Vagina (tissue), 2 donors: ENCODE measurements at regions not wholly inside any gene's neighbourhood (a gene's known extent, or its start where the extent isn't known, plus 50 kb on each side); places are given as distances from the start of the nearest gene placed in this dataset.

Experiments
- DNase-seq, 2 donors: peaks; one replicate each; pipeline ENCODE4 v3.0.0-alpha.2; 2017; ENCODE audit errors: extremely low spot score in 2 of 2
- H3K27ac ChIP-seq: fragments of 200-600 bp; sonication (generic); one replicate; pipeline ENCODE4 v1.5.1; 2019
- H3K27me3 ChIP-seq: fragments of 200-600 bp; sonication (generic); one replicate; pipeline ENCODE4 v1.5.1; 2019
- H3K36me3 ChIP-seq, 2 donors: fragments of 200-600 bp; sonication (generic); one replicate each; pipeline ENCODE4 v1.5.1; 2017 to 2019
- H3K4me1 ChIP-seq: fragments of 200-600 bp; sonication (generic); one replicate; pipeline ENCODE4 v1.5.1; 2019
- H3K4me3 ChIP-seq, 2 donors: fragments of 200-600 bp; sonication (generic); 1 replicate in 1 of 2; 2 replicates in 1 of 2; pipeline ENCODE4 v1.5.1; 2016 to 2019
- H3K9me3 ChIP-seq: fragments of 200-600 bp; sonication (generic); one replicate; pipeline ENCODE4 v1.5.1; 2019
- CTCF ChIP-seq, 3 experiments: fragments of 450-650 bp in 2 of 3; fragments of 200-600 bp in 1 of 3; sonication (generic) in 1 of 3; IDR thresholded peaks; one replicate each; pipeline ENCODE4 v1.5.1; 2017 to 2019; ENCODE audit warnings: antibody characterized with exemption in 3 of 3, mild to moderate bottlenecking in 2 of 3, moderate library complexity in 2 of 3
- POLR2A ChIP-seq, 2 donors: fragments of 450-650 bp; IDR thresholded peaks; one replicate each; pipeline ENCODE4 v1.6.1; 2017; ENCODE audit warnings: antibody characterized with exemption in 2 of 2, mild to moderate bottlenecking in 2 of 2, moderate library complexity in 2 of 2
- POLR2AphosphoS5 ChIP-seq, 2 donors: sonication (generic); formaldehyde crosslinking; IDR thresholded peaks; one replicate each; pipeline ENCODE4 v1.9.0; 2017; ENCODE audit warnings: antibody characterized with exemption in 2 of 2, mild to moderate bottlenecking in 2 of 2, low read depth in 1 of 2; ENCODE audit not compliant: insufficient read depth in 1 of 2
- intact Hi-C: fragments of 100-400 bp; cut with DNase I; formaldehyde crosslinking; loops from one replicate; pipeline ENCODE4 v1.15.1; 2023

GRCh38 chr10:131845505-131846239 is 55.1 kb upstream of the PPP2R2D start:
- Histone ChIP-seq H3K4me3 (no peak overlapping the region), H3K9me3 (no peaks in the 10 kb centered on the region), H3K4me1 (no peaks in the 10 kb centered on the region), H3K27ac (no peak overlapping the region), H3K27me3 (no peaks in the 10 kb centered on the region), H3K36me3 (no peaks in the 10 kb centered on the region)
- TF ChIP-seq CTCF (IDR thresholded peaks at IDR 0.05) (no peak), POLR2A (IDR thresholded peaks at IDR 0.05) (no peak), POLR2AphosphoS5 (IDR thresholded peaks at IDR 0.05; ENCODE audit: insufficient read depth in 1 of 2, low read depth in 1 of 2) (no peak)
- intact Hi-C loops, result no loop called here
- DNase-seq, result no peak

- H3K4me1 ChIP-seq, result no peaks in the 10 kb centered on the region
- H3K27me3 ChIP-seq, result no peaks in the 10 kb centered on the region
- intact Hi-C loops, result no loop called here
- H3K36me3 ChIP-seq, result no peaks in the 10 kb centered on the region
- no peak overlapping the region for H3K27ac ChIP-seq
- H3K9me3 ChIP-seq, result no peaks in the 10 kb centered on the region
- no peak for DNase-seq
- H3K4me3 ChIP-seq, result no peak overlapping the region
- TF ChIP-seq CTCF (IDR thresholded peaks at IDR 0.05), result no peak
- TF ChIP-seq POLR2AphosphoS5 (IDR thresholded peaks at IDR 0.05; ENCODE audit: insufficient read depth in 1 of 2, low read depth in 1 of 2), result no peak
- no peak for TF ChIP-seq POLR2A (IDR thresholded peaks at IDR 0.05)
Measured at GRCh38 chr10:131846240-131847101, 54.3 kb upstream of the PPP2R2D start.

- no peaks in the 10 kb centered on the region for H3K36me3 ChIP-seq
- no peak for DNase-seq
Measured at GRCh38 chr10:131847241-131847783, 53.5 kb upstream of the PPP2R2D start.

GRCh38 chr10:131848296-131848695 is 52.5 kb upstream of the PPP2R2D start:
- Histone ChIP-seq H3K36me3 (no peaks in the 10 kb centered on the region), H3K27me3 (no peaks in the 10 kb centered on the region), H3K27ac (no peak overlapping the region), H3K4me3 (no peak overlapping the region), H3K4me1 (no peaks in the 10 kb centered on the region), H3K9me3 (no peaks in the 10 kb centered on the region)
- TF ChIP-seq CTCF (IDR thresholded peaks at IDR 0.05), result no peak
- no peak for TF ChIP-seq POLR2AphosphoS5 (IDR thresholded peaks at IDR 0.05; ENCODE audit: insufficient read depth in 1 of 2, low read depth in 1 of 2)
- TF ChIP-seq POLR2A (IDR thresholded peaks at IDR 0.05), result no peak
- no peak for DNase-seq
- intact Hi-C loops, result no loop called here

More at GRCh38 chr10:131847241-131847783, 53.5 kb upstream of the PPP2R2D start:
- Histone ChIP-seq H3K9me3 (no peaks in the 10 kb centered on the region), H3K4me1 (no peaks in the 10 kb centered on the region), H3K4me3 (no peak overlapping the region), H3K27ac (no peak overlapping the region), H3K27me3 (no peaks in the 10 kb centered on the region)
- intact Hi-C loops, result no loop called here
- TF ChIP-seq POLR2A (IDR thresholded peaks at IDR 0.05) (no peak), CTCF (IDR thresholded peaks at IDR 0.05) (no peak), POLR2AphosphoS5 (IDR thresholded peaks at IDR 0.05; ENCODE audit: insufficient read depth in 1 of 2, low read depth in 1 of 2) (no peak)
